HG02938 (cell line): ENCODE measurements at regions not wholly inside any gene's neighbourhood (a gene's known extent, or its start where the extent isn't known, plus 50 kb on each side); places are given as distances from the start of the nearest gene placed in this dataset.

Experiments
- ATAC-seq: cut with Tn5 transposase; IDR thresholded peaks from one replicate; pipeline ENCODE4 v1.9.1; 2021; ENCODE audit warnings: mild to moderate bottlenecking, moderate library complexity; ENCODE audit not compliant: unreplicated experiment

- ATAC-seq: no peak
Measured at GRCh38 chr16:51630076-51630475, 479.0 kb upstream of the SALL1 start.

DNA sequence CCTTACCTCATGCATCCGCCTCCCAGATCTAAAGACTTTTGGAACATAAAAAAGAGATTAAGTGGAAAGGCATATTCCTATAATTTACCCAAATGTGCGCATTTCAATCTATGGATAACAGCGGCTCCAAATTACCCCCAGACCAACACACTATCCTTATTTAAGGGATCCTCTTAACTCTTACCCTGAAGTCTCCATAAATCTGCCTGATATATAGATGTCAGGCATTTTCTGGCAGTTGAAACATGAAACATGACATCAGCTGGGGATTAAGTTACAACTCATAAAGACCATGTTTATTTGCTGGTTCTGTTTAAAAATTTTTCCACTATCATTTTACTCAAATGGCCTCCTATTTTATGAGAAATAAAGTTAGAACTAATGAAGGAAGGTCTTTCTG lies 478.5 kb upstream of the SALL1 start:
- no peak for ATAC-seq

GRCh38 chr16:51624080-51624775 lies 473.2 kb upstream of the SALL1 start:
- ATAC-seq: no peak

DNA sequence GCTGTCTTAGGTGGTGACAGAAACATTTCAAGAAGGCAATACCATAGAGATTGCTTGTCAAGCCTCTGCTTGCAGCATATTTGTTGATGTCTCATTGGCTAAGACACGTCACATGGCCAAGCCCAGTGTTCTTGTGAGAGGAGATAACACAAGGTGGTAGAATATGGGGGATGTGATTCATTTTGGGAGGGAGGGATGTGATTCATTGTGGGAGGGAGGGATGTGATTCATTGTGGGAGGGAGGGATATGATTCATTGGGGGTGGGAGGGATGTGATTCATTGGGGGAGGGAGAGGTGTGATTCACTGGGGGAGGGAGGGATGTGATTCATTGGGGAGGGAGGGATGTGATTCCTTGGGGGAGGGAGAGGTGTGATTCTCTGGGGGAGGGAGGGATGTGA lies 470.5 kb upstream of the SALL1 start:
- no peak for ATAC-seq

GRCh38 chr16:51615141-51615540 lies 464.1 kb upstream of the SALL1 start:
- ATAC-seq: no peak

GRCh38 chr16:51607201-51607651 lies 456.2 kb upstream of the SALL1 start:
- ATAC-seq: no peak

GRCh38 chr16:51596247-51596646 lies 445.2 kb upstream of the SALL1 start:
- no peak for ATAC-seq

GRCh38 chr16:51592535-51593300 lies 441.6 kb upstream of the SALL1 start:
- ATAC-seq: no peak

- no peak for ATAC-seq
Measured at GRCh38 chr16:51592001-51592501, 441.0 kb upstream of the SALL1 start.

- ATAC-seq: no peak
Measured at GRCh38 chr16:51591480-51591879, 440.4 kb upstream of the SALL1 start.

- no peak for ATAC-seq
Measured at GRCh38 chr16:51579652-51580360, 428.7 kb upstream of the SALL1 start.

GRCh38 chr16:51577621-51578303 lies 426.7 kb upstream of the SALL1 start:
- ATAC-seq: no peak

DNA sequence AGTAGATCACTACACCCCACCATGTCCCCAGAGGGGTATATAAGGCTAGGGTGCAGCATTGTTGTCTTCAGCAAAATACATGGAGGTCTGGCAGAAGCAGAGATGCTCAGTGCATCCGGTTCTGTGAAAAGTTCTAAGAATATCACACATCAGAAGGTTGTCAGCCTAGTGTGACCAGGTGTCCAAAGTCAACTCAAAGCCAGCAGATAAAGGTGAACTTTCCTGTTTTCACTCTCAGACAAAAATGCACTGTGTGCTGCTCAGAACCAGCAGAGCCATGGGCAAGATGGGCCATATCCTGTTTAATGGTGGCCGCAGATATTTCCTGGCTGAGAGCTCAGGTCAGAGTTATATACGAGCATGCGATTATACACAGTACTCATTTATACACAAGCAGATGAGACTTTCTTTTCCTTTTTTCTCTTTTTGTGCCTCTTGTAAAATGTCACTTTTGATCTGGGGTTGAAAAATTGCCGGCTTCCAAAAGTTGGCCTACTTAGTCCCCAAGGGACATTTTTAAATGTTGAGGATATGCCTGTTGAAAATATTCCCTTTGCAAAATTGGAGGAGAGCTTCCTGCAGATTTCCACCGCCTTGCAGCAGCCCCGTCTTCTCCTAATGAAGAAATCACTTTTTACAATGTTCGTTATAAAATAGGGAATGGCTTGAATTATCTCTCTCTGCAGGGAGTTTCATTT lies 425.6 kb upstream of the SALL1 start:
- no peak for ATAC-seq

GRCh38 chr16:51573191-51573590 lies 422.1 kb upstream of the SALL1 start:
- no peak for ATAC-seq

GRCh38 chr16:51569203-51569931 lies 418.3 kb upstream of the SALL1 start:
- no peak for ATAC-seq

GRCh38 chr16:51567911-51568310 lies 416.8 kb upstream of the SALL1 start:
- ATAC-seq: no peak

DNA sequence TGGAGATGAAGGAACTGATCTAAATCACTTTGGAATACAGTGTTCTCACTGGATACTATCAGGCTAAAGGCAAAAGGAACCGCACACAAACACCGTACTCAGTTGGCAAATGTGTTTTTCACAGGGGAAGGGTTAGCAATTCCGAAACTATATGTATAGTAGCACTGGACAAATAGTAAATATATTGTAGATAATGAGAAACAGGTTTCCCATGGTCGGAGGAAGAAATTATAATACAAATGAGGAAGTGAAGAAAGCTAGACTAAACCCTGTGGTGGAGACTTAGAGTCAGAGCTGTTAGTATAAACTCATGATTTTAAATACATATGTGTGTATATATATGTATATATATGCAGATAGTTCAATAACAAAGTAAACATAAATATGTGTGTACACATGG lies 414.1 kb upstream of the SALL1 start:
- peak; percentile 62 for ATAC-seq

DNA sequence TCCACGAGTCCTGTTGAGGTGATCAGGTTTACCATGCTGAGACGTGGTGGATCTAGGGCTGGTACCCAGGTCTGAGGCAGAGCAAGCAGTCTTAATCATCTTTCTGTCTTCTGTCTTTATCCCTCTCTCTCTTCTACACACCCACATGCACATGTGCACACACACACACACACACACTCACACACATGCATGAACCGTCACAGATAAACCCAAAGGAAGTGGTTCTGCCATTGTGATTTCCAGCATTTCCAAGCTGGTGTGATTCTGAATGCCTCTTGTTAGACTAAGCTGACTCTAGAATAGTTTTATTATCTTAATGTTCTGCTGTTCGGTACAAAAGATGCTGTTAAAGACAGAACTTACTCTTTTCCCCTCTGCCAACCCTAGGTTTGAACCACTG lies 411.8 kb upstream of the SALL1 start:
- no peak for ATAC-seq

DNA sequence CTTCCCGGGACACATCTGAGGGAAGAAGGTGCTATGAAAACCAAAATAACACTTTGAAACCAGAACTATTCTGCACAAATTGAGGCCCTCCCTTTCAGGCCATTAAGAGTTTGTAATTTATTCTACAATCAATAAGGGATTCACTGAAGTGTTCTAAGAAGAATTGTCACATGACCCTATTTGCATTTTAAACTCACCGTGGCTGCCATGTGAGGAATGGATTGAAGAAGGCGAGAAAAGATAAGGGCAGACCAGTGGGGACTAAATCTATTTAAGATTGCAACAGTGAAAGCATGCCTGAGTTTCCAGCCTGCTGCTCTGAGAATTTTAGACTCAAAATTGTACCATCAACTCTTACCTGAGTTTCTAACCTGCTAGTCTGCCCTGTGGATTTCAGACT lies 408.8 kb upstream of the SALL1 start:
- ATAC-seq: no peak

GRCh38 chr16:51557670-51558069 lies 406.6 kb upstream of the SALL1 start:
- ATAC-seq: no peak
